Activated CD8-positive, alpha-beta memory T cell treated with anti-CD3 and anti-CD28 coated beads, Interleukin-2, amount 50 U/mL, for 24 hours (primary cell): ENCODE measurements at regions not wholly inside any gene's neighbourhood (a gene's known extent, or its start where the extent isn't known, plus 50 kb on each side); places are given as distances from the start of the nearest gene placed in this dataset.
"Not testable (repeated sequence)": the region's sequence is repeated elsewhere in the genome, so short reads cannot be mapped to it uniquely, and the experiment has no call there.

Source experiments
- DNase-seq: peaks from one replicate; pipeline ENCODE4 v3.0.0-alpha.2; 2020; ENCODE audit errors: extremely low read depth

DNA sequence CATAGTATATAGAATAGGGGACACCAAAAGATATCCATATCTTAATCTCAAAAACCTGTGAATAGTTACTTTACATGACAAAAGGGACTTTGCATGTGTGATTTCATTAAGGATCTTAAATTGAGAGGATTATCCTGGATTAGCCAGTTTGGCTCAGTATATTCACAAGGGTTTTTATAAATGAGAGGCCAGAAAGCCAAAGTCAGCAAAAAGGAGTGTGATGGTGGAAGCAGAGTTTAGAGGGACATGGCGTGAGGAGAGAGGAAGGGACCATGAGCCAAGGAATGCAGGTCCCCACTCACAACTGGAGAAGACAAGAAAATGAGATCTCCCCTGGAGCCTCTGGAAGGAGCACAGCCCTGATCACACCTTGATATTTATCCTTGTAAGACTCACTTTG is 648.5 kb upstream of the LCORL start:
- DNase-seq: no peak

DNA sequence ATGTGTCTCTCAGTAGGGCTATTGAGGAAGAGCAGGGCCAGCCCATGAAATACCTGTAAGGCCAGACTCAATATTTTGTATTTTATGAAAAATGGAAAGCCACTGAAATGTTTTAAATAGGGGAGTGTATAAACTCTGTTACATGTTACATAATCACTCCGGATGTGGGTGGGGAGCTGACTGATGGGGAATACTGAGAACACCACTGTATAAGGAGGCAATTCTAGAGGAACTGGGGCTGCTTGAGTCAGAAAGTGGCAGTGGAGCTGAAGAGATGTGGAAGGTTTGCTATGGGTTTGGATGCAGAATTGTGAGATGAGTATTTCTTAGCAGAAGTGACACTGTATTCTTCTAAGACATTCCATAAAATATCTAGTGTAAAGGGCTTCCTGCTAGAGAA is 647.8 kb upstream of the LCORL start:
- no peak for DNase-seq

DNA sequence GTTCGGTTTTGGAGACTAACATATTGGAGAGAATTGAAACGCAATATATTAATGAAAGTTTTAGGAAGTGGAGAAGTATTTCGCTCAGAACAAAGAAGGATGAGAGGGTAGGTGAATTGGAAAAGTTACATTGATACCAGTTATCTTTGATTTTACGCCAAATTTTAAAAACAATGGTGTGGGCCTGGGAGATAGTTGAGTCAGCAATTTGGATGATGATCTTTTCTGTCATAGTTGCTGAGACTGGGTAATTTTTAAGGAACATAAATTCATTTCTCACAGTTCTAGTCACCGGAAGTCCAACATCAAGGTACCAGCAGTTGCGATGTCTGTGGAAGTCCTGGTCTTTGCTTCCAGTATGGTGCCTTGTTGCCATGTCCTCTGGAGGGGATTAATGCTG is 644.8 kb upstream of the LCORL start:
- no peak for DNase-seq

DNA sequence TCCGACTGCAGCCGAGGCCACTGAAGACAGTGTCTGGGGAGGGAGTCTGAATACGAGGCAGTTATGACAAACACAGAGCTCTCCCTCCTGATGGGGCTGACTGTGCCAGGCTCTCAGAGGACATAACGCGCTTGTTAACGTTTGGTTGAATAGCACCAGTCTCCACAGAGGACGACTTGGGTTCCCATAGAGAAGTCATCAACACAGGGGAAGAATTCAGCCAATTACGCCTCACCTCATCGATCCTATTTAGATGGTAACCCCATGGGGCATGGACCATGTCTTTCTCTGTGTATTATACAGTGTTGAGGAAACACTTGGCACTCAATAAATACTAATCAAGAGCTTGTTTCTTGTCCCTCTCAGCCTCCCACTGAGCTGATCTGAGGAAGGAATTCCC is 642.6 kb upstream of the LCORL start:
- no peak for DNase-seq

DNA sequence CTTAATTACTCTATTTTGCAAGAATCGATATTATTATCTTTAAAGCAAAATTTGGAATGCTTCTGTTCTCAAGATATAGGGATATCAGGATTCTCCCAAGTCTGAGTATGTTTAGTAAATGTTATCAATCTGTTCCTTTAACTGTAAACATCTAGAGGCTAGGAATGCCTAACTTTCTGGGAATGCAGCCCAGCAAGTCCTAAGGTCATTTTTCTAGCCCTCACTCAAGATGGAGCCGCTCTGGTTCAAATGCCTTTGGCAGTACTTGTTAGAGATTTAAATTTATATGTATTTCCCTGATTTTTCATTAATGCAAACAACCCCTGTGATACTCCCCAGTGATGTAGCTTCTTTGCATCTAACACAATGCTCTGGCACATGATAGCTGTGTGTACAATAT is 623.8 kb upstream of the LCORL start:
- DNase-seq: no peak

DNA sequence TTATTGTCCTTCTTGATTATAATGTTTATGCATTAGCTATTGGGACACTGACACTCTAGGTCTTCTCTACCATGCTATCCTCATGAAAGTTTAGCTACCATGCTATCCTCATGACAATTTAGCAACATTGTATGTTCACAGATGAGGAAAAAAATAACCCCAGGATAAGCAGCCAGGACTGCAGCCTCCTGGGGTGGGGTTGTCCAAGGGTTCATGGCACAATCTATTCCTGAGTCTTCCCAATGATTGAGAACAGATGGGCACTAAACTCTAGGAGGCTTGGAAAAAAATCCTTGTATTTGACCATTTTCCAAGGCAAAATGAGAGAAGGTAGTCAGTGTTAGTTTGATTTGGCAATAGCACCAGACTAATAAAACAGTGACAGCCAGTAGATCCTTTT is 619.8 kb upstream of the LCORL start:
- DNase-seq: no peak

DNA sequence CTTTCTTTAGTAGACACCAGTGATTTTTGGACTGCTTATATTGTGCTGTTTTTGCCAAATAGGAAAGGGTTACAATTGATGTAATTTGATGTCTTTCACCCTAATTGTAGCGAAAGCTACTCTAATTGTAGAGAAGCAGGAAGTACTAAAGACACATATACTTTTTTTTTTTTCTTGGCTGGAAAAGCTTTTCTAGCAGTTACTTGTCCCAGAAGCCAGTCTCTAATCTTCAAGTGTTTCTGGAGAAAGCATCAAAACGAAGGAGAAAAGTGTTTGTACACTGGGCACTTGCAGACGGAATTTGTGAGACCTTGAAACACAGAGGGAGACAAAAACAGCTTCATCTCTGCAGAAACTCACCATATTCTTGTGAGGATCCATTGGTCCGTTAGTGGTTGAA is 616.5 kb upstream of the LCORL start:
- no peak for DNase-seq

DNA sequence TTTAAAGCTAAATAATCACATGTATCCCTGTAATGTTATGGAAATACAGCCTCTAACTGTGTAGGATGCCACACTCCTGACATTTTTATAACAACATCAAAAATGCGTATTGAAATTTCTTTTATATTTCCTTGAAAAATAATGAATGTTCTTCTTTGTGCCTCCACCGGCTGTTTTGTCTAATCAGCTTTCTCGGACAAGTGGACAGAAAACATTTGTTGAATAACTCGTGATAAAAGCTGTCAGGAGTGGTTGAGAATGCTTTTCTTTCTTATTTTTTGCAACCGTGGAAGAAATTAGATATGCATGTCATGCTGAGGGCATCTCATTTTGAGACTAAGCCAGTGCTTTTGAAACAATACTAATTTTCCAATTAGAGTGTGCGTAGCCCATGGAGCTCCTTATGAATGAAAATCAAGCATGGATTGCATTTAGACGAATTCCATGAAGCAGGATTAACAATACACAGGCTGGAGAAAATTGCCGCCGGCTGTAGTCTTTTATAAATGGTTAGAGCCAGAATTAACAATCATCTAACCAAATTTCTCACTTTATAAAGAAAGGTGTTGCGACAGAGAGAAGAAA is 614.5 kb upstream of the LCORL start:
- no peak for DNase-seq

DNA sequence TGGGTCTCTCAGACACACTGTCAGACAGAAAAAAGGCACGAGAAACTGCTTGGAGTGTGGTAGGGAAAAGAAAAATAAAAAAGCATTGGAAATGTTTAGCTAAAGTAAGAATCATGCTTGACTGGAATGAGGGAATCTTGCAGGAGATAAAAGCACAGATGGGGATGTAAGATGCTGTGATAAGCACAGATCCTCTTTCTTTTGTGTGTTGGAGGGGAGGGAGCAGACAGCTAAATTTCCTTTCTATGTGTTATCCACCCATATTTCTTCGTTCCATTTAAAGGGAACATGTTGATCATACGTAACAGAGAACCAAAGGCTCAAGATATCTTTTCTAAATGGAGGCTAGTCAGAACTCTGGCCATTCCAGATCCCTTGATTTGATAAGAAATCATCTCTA is 614.0 kb upstream of the LCORL start:
- no peak for DNase-seq

DNA sequence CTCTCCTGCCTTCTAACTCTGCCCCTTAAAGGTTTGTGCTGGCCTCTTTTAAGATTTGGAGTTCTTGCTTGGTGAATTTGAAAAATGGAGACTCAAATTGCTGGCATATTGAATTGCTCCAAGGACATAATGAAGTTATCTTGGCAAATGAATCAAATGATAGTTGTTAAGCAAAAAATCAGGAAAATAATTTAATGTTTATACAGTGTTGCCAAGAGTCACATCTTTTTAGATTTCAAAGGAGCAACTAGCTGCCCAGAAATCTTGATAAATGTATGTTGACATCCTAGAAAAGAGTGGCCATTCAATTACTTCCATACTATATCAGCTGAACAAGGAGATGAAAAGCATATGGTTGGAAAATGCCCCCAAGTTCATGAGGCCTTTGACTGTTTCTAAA is 610.0 kb upstream of the LCORL start:
- DNase-seq: no peak

DNA sequence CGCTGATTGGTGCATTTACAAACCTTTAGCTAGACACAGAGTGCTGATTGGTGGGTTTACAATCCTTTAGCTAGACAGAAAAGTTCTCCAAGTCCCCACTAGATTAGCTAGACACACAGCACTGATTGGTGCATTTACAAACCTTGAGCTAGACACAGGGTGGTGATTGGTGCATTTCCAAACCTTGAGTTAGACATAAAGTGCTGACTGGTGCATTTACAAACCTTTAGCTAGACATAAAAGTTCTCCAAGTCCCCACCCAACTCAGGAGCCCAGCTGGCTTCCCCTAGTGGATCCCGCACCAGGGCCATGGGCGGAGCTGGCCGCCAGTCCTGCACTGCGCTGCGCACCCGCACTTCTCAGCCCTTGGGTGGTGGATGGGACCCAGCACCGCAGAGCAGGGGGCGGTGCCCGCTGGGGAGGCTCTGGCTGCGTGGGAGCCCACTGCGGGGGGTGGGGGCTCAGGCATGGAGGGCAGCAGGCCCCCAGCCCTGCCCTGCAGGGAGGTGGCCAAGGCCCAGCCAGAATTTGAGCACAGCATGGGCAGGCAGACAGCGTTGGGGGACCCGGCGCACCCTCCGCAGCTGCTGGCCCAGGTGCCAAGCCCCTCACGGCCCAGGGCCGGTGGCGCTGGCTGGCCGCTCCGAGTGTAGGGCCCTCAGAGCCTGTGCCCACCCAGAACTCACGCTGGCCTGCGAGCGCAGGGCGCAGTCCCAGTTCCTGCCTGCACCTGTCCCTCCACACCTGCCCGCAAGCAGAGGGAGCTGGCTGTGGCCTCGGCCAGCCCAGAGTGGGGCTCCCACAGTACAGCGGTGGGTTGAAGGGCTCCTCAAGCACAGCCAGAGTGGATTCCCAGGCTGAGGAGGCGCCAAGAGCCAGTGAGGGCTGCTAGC is 608.9 kb upstream of the LCORL start:
- DNase-seq: no peak

DNA sequence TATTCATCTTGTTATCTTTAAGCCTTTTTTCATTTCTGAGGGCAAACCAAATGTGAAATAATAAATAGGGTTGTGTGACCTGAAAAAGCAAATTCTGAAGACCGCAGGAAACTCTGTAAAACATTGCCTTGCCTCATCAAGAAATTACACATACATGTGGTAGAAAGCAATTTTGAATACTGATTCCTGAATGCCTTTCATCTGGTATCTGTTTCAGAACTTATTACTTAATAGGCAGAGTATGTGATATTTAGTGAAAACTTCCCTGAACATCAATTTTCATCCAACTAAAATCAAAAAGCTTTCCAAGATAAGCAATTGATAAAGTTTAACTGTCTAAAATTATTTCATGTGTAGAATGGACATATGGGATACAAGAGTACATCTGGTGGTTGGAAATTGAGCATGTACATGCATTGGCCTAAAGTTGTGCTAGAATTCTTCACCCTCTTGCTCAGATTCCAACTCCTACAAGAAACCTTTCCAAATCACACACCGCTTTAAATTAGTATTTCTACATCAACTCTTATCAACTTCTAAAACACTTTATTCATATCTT is 606.0 kb upstream of the LCORL start:
- DNase-seq: no peak

DNA sequence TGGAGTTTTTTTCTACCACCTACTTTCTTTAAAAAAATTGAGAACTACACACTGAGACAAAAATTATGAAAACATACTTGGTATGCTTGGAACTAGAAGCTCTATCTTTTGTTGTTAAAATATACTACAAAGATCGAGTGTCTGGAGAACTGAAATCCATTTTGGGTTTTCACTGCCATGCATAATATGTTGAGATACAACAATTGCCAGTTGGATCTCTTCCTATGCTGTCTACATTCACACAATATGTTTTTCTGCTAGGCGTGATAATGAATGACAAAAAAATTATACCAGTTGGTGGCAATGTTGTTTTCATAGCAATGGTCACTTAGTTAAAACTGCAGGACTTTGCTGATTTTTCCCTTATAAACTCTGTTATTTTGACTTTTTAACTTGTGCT is 605.4 kb upstream of the LCORL start:
- no peak for DNase-seq

DNA sequence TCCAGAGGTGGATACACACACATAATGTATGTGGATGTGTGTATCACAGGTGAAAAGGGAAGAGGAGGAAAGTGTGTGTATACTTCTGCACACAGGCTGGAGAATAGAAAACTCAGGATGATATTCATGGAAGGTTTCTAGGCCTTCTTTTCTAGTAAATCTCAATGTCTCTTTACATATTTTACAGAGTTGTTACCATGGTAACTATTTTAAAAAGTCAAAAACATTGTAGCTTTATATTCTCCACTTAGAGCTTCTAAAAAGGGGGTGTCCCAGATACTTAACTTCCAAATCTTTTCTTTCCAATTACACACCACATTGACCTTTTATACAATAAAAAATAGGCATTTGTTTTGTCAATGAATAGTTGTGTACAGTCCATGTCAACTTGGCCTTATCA is 604.8 kb upstream of the LCORL start:
- DNase-seq: no peak

DNA sequence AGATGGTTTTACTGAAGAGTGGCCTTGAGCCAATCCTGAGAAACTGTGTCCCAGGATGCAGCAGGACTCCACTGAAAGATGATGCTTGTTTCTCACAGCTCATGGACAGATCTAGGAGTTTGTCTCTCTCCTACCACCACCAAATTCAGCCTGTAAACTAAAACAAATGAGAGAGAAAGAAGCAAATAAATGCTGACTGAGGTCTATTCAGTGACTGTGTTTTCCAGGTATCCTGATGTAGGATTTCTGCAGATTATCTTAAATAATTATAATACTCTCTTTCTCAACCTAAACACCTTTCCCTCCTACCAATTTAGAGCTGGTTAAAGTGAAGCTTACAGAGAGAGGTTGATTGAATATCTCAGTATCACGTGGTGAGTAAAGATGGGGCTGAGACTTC is 599.6 kb upstream of the LCORL start:
- no peak for DNase-seq

DNA sequence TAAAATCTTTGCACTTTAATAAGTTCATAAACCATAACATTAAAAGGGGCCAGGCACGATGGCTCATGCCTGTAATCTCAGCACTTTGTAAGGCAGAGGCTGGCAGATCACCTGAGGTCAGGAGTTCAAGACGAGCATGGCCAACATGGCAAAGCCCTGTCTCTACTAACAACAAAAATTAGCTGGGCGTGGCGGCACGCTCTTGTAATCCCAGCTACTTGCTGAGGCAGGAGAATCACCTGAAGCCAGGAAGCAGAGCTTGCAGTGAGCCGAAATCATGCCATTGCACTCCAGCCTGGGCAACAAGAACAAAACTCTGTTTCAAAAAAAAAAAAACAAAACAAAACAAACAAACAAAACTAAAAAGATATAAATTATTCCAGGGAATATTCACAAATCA is 595.2 kb upstream of the LCORL start:
- DNase-seq: no peak

DNA sequence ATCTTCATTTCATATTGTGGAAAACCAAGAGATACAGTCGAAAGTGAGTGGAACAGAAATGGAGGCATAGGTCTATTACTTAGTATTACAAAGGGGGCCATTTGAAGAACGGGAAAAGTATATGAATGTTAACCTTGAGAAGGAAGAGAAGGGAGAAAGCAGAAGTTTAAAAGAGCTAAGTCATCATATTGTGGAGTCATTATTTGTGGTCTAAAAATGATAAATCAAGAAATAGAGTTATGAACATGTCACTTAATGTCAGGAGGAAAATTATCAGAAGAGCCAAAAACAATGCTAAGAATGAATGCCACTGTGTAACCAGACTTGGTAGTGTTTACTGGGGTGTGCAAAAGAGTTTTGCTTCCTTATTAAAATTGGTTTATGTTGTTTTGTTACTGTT is 589.5 kb upstream of the LCORL start:
- DNase-seq: no peak

DNA sequence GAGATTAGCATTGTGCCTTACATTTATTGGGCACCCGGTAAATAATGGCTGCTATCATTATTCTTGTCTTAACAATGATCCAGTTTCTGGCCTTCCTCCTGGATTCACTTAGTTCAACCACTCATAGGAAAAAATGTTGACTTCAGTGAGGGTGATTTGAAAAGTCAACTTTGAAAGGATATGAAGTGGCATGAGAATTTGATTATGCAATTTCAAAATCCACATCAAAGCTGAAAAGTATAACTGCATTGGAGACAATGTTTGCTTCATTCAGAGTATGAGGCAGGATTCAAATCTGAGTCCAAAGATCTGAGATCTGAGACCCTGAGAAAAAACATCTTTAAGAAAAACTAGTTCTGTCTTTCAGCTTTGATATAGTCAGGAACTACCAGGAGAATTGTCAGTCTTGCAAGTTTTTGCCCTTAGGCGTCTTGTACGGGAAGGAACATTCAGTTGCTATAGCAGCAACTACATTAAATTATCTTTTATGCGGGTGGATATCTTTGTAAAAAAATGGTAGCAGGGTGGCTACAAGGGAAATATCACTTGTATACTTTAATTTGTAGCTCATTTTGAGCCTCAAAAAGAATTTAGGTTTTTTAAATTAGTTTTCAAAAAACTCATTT is 587.5 kb upstream of the LCORL start:
- DNase-seq: no peak

DNA sequence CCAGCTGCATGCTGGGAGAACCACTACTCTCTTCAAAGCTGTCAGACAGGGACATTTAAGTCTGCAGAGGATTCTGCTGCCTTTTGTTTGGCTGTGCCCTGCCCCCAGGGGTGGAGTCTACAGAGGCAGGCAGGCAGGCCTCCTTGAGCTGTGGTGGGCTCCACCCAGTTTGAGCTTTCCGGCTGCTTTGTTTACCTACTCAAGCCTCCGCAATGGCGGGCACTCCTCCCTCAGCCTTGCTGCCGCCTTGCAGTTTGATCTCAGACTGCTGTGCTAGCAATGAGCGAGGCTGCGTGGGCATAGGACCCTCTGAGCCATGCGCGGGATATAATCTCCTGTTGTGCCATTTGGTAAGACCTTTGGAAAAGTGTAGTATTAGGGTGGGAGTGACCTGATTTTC is 581.1 kb upstream of the LCORL start:
- not testable (repeated sequence) for DNase-seq

DNA sequence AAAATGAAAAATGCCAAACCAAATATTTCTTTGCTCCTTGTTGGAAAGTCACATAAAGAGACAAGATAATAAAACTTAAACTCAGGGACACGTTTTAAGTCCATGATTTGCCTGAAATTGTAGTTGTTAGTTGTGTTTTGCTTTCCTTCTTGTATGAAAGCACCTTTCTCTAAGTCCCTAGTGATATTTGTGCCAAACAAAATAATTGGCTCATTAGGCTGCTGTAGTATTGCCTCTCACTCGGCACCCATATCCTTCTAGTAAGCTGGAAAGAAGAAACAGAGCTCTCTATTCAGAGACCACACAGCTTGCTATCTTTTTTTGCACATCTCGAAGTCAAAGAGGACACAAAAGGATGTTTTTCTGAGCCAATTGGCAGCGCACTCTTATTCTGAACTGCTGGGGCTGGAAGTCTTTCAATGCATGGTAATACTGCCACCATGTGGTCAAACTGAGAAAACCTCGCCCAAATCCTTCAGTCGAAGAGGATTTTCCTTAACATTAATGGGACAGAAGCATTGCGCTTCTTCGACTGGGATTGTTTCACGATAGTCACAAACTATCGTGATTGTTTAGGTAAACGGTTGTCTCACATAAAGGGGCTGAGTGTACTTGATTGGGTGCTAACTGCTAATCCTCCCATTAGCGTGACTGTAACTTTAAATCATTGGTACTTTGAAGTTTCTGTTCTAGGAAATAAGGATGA is 571.9 kb upstream of the LCORL start:
- peak; percentile 7 for DNase-seq

DNA sequence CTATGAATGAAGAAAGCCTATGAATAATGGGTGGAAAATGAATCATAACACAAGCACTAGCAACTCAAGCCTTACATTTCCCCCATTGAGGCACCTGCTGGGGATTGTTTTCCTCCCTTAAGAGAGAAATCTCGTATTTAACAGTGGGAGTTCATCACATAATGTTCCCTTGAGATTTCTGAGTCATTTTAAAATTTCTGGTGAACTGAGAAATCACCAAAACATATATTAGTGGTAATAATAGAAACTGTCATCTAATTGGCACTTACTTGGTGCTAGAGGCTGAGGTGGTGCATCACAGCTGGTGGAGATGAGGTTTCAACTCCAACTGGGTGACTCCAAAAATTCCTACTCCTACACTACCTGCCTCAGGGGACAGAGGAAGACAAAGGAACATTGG is 561.3 kb upstream of the LCORL start:
- no peak for DNase-seq

DNA sequence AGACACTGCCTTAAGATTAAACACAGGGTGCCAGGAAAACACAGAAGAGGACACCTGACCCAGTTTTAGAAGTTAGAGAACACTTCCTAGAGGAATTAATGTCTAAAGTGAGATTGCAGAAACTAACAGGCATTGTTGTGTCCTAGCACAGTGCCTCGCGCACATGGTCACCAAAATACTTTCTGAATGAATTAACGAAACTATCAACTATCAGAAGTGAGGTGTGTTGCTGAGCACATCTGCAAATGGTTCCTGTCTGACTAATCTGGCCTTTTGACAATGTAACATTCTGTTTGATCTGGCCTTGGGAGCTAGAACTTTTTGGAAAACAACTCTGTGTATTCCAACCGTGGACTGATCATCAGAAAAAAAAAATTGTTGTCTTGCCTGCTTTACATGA is 556.8 kb upstream of the LCORL start:
- DNase-seq: no peak
